Skeletal muscle cell (primary cell): ENCODE measurements at regions not wholly inside any gene's neighbourhood (a gene's known extent, or its start where the extent isn't known, plus 50 kb on each side); places are given as distances from the start of the nearest gene placed in this dataset.
A peak's percentile ranks its signal among the peaks of the same experiment; 100 is the strongest.

Experiments
- DNase-seq: peaks from one replicate; pipeline ENCODE4 v3.0.0-alpha.2; 2010; ENCODE audit warnings: low read depth
- H3K4me3 ChIP-seq: 2 replicates; pipeline ENCODE4 v1.5.1; 2011; ENCODE audit warnings: low read depth, mild to moderate bottlenecking, control low read depth, low read length, moderate library complexity

DNA sequence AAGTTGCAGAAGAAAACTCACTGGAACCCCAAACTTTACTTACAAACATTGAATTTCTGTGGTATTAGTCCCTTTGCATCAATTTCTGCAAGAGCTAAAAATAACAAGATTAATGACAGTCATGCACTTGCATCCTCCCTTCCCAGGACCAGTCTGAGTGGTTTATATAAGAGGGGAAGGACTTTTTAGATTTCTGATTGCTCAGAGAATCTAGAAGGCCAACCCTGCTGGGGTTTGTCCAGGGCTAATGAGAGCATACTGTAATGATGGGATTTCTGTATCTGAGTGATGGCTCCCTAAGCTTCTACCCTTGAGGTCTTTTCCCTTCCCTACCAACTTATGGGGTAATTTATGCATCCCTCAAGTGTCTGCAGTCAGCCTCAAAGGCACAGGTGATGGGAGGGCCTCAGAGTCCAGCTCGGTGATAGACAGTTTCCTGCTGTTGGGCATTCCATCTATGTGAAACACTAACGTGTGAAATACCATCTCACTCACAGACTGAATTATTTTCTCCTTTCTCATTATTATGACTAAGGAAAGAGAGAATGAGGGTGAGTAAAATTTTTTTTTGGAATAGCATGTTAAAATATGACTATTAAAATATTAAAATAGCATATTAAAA, 556.3 kb downstream of the RIT2 start:
- H3K4me3 ChIP-seq: no peak overlapping the region
- DNase-seq: no peak

DNA sequence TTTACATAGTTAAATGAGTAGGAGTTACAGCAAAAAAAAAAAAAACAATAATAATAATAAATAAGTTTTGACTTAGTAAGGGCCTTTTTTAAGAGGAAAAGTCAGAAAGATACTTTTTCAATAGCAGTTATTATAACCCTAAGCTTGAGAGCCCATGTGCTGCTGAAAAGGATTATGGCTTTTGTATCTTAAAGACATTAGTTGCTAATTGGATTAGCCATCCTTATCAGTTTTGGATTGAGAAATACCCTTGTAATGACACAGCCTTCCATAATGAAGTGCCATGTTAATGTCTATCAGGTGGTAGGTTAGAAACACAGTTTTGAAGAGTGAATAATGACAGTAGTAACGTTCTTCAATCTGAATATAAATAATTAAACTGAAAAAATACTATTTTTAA, 554.0 kb downstream of the RIT2 start:
- H3K4me3 ChIP-seq: no peak overlapping the region
- DNase-seq: no peak

DNA sequence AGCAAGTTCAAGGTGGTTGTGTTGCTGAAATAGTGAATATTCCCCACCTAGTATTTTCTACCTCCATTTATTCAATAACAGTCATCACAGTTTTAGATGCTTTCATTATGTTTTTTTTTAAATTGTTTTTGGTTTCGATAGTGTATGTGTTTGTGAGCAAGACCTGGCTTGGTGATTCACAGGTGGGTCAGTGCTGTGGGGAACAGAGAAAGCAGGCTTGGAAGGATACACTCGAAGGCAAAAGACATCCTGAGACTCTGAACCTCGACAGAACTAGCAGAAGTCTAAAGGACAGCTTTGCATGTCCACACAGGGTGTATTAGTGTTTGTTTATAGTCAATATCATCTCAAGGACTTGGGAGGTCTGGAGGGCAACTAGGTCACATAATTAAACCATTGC, 551.5 kb downstream of the RIT2 start:
- DNase-seq: no peak
- no peak overlapping the region for H3K4me3 ChIP-seq

DNA sequence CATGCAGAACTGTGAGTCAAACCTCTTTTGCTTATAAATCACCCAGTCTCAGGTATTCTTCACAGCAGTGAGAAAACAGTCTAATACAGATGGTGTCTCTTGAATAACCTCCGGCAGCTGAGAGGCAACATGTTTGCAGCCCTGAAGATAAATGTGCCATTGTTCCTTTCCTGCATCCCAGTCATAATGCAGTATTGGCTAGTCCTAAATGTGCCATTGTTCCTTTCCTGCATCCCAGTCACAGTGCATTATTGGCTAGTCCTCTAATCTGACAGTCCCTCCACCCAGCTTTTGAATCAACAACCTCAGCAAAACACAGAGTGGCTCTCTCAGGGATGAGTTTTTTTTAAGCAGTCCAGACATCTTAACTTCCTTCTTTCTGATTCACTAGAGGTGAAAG, 550.7 kb downstream of the RIT2 start:
- no peak overlapping the region for H3K4me3 ChIP-seq
- no peak for DNase-seq

DNA sequence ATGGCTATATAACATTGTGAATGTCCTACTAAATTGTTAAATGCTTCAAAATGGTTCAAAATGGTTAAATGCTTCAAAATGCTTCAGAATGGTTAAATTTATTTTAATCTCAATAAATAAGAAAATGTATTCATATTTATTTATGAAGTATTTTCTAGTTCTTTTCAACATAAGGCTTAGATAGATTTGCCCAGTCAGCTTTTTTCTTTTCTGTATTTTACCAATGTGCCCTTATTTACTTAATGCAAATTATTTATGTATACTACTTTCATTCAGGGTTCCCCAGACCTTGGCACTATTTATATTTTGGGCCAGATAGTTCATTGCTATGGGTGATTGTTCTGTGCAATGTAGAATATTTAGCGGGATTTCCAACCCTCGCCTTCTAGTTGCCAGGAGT, 546.7 kb downstream of the RIT2 start:
- H3K4me3 ChIP-seq: no peak overlapping the region
- no peak for DNase-seq

DNA sequence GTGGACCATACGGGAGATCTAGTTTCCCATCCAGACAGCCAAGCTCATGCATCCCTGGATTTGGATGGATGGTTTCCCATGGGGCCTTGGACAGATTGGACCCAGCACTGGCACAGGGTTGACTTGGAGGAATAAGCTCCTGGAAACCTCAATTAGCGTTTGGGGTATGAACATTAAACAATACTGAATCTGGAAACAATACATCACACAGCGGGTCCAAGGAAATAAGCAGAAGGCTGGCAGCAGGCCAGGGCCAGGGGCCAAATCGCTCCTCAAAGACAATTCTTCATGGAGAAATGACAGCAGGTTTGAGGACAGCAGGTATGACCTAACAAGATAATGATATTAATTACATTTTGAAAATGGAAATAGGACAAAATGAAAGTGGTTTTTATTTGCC, 540.6 kb downstream of the RIT2 start:
- no peak overlapping the region for H3K4me3 ChIP-seq
- DNase-seq: no peak

DNA sequence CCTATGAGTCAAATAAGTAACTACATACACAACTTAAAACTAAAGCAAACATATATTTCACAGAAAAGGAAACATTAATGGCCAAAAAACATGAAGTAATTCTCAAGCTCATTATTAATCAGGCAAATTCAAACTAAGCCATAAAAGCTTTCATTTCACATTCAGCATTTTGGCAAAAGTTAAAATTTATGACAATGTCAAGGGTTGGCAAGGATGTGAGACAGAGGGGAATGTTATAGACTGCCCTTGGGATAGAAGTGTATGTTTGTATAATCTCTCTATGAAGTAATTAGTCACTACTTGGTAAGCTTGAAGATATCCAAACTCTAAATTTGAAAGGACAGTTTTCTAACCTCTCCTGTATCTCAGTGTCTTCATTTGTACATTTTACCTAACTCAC, 539.4 kb downstream of the RIT2 start:
- DNase-seq: no peak
- no peak overlapping the region for H3K4me3 ChIP-seq

DNA sequence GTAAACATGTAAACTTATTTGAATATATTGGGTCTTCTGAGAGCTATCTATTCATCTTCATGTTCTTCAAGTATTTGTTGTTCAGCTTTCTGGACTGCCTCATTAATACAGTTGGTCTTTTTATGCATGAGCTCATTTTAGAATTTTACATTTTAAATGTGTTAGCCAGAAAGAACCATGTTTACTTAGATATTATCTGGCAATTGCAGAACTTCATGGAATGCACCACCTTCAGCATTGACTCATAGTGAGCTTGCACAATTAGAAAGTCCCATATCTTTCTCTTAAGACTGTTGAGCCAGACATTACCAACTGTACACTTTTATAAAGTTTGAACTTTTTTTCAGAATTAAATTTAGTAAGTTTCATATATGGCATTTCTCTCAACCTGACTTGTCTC, 536.7 kb downstream of the RIT2 start:
- no peak overlapping the region for H3K4me3 ChIP-seq
- DNase-seq: no peak

DNA sequence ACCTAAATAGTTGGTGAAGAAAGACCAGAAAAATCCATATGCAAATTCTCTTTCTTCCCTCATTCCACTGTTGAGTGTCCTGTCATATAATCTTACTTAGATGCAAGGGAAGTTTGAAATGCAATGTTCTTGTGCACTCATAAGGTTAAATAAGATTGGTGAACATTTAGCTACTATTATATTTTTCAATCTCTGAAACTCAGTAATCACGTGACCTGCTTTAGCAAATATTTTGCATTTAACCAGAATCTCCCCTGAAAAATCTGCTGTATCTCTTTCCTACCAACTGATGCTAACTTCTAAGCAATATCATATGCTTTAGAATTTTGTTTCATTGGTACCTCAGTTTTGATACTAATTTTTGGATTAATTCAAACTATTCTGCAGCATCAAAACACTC, 533.2 kb downstream of the RIT2 start:
- no peak overlapping the region for H3K4me3 ChIP-seq
- DNase-seq: no peak

DNA sequence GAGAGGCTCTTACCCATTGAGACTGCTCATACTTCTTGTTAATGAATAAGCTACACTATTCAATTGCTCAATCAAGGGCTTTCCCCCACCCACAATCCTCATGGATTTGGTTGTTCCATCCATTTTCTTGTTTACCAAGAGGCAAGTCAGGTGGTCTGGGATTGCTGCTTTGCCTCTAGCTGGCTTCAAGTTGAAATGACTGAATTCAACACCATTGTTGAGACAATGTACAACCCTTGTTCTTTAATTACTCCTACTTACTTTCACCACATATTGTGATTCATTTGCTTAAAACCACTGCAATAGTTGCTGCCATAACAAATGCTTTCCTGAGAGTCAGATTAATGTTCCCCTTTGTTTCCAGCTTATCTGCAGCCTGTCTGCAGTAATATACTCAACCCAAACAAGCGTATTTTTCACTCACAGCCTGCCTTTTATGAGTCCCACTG, 532.2 kb downstream of the RIT2 start:
- no peak for DNase-seq

DNA sequence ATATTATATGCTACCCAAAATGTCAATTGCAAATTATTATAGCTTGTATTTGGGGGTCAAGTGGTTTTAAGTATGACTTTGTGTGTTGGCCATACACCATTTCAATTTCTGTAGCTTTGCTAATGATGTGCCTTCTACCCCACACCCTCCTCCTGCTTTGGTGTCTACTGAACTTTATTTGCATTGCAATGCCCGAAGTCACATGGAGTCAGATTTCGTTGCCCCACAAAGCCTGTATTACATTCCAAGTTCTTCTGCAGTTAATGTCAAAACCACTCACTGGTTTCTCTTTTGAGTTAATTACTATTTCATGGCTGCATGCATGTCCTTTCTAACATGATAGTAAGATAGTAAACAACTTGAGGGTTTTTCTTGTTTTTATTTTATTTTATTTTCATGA, 528.9 kb downstream of the RIT2 start:
- DNase-seq: no peak
- no peak overlapping the region for H3K4me3 ChIP-seq

More for the DNA sequence above, 532.2 kb downstream of the RIT2 start:
- H3K4me3 ChIP-seq: no peak overlapping the region

DNA sequence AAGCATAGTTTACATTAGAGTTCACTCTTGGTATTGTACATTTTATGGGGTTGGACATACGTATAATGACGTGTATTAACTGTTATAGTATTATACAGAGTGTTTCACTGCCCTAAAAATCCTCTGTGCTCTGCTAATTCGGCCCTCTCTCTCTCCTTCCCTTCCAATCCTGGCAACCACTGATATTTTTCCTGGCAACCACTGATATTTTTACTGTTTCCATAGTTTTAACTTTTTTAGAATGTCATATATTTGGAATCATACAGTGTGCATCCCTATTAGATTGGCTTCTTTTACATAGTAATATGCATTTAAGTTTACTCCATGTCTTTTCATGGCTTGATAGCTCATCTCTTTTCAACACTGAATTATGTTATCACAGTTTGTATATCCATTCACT, 526.7 kb downstream of the RIT2 start:
- DNase-seq: no peak

DNA sequence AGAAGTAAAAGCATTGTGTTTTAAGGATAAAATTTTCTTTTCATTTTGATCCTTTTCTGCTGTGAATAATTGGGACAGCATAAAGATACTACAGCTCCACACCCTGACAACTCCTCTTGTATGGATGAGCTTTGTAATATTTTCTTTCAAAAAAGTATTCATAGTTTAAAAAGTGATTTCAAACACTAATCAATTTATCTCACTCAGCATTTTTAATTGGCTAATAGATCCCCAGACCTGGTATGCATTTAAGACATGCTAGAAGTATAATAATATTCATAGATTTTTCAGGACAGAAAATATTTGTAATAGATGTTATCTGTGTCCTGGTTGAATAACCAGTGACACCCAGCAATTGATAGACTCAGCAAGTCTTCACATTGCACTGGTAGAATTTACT, 510.7 kb downstream of the RIT2 start:
- DNase-seq: no peak
- no peak overlapping the region for H3K4me3 ChIP-seq

More for the DNA sequence above, 526.7 kb downstream of the RIT2 start:
- no peak overlapping the region for H3K4me3 ChIP-seq

DNA sequence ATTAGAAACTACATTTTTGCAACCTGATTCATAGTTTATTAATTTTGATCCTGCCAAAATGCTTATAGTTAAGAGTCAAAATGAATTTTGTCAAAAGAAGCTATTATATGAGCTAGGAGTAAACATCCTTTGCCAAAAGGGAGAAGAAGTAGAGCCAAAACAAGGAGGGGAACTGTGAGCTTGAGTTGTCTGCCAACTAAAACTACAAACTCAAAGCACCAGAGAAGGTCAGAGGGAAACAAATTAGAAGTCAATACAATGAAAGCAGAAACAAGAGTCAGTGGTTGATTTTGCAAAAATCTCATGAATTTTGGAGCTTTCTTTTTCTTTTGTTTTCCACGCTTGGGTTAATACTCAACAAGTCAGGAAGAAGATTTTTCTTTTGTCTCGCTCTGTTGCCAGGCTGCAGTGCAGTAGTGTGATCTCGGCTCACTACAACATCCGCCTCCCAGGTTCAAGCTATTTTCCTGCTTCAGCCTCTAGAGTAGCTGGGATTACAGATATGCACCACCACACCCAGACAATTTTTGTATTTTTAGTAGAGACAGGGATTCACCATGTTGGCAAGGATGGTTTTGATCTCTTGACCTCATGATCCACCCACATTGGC, 508.5 kb downstream of the RIT2 start:
- no peak overlapping the region for H3K4me3 ChIP-seq

DNA sequence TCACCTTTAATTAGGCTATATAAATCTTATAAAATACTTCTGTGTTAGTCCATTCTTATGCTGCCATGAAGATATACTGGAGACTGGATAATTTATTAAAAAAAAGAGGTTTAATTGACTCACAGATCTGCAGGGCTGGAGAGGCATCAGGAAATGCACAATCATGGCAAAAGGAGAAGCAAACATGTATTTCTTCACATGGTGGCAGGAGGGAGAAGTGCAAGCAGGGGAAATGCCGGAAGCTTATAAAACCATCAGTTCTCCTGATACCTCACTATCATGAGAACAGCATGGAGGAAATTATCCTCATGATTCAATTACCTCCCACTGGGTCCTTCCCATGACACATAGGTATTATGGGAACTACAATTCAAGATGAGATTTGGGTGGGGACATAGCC, 504.4 kb downstream of the RIT2 start:
- H3K4me3 ChIP-seq: no peak overlapping the region
- no peak for DNase-seq

More for the DNA sequence above, 508.5 kb downstream of the RIT2 start:
- DNase-seq: no peak

DNA sequence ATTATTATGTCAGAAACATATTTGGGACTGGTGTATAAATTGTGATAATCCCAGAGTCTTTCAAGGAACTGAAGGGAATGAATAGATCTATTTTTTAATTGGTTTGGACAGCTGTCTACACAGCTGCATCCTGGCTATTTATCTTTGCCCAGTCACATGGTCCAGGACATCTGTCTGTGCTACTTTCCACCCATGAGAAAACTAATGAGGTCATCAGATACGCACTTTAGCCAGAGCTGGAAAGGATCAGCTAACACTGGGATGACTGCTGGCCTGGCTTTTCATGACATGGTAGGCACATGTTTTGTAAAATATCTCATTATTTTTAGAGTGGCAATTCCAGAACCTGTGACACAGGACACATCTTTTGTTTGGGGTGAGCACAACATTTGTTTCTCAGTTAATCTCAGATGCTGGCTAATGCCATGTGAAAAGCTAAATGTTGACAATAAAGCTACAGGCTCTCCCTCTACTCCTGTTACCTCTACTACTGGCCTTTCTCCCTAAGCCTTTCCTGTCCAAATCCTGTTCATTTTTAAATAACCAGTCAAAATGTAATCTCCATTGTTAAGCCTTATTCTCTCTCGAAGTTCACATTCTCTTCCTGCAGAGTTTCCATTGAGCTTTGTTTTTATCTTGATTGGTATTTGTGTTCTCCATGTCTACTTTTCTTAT, 500.7 kb downstream of the RIT2 start:
- H3K4me3 ChIP-seq: no peak overlapping the region
- peak; percentile 52 for DNase-seq

DNA sequence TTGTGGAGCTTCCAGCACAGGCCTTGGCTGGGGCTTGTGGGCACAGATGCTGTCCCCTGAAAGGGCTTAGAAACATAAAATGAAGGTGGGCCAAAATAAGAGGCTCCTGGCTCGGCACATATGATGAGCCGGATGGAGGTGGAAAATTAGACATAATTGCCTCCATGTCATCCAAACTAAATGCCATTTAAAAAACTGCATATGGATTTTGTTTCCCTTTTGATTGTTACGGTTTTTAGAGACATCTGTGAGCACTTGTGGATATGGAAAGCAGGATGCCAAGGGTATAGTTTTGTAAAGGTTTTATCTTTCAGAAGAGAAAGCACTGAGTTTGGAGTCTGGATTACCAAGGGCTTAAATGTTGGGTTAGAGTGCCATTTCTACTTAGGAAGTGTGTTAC, 498.3 kb downstream of the RIT2 start:
- no peak for DNase-seq
- no peak overlapping the region for H3K4me3 ChIP-seq

DNA sequence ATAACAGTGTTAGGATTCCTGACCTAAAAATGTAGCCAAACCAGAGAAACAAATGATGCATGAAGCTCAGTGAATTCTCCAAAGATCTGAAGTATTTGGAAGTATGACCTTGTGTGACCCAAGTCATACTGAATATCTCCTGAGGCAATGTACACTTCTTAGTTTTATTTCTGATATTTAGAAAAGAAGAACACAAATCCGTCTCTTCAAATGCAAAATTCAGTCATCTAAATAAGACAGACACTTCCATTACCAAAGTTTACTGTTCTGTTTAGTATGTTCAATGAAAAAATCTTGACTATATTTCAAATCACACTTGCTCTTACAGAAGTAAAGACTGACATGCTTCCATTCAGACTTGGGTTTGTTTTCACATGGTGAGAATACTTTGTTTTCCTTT, 495.7 kb downstream of the RIT2 start:
- DNase-seq: no peak
- H3K4me3 ChIP-seq: no peak overlapping the region

DNA sequence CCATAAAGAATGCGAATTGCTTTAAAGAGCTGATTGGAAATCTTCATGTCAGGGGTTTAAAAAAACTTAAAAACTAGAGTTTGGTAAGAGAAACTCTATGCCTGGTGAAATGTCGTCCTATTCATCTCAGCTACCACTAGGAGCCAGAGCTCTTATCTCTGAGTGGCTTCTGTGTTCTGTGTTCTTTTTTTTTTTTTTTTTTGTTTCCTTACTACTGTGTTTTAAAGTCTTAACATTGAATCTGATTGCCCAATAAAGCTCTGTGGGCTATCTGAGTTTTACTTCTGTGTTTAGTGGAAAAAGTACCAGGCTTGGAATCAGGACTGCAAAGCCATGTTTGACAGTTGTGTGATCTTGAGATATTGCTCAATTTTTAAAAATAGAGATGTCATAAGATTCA, 494.8 kb downstream of the RIT2 start:
- no peak for DNase-seq
- no peak overlapping the region for H3K4me3 ChIP-seq

DNA sequence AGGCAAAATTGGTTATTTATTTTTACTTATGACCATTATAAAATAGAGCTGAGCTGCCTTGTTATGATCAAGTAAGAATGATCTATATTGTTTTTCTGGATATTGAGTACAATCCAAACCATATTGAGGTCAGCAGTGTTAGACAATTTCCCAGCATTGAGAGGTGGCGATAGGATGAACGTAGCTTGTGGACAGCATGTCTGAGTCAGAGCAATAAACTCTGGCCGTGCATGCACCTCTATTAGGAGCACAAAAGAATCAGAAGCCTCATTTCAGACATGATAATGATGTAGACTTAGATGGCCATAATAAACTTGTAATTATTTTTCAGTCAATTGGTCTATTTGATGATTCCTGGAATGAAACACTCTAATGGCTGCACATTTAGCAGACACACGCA, 491.6 kb downstream of the RIT2 start:
- no peak overlapping the region for H3K4me3 ChIP-seq
- no peak for DNase-seq

DNA sequence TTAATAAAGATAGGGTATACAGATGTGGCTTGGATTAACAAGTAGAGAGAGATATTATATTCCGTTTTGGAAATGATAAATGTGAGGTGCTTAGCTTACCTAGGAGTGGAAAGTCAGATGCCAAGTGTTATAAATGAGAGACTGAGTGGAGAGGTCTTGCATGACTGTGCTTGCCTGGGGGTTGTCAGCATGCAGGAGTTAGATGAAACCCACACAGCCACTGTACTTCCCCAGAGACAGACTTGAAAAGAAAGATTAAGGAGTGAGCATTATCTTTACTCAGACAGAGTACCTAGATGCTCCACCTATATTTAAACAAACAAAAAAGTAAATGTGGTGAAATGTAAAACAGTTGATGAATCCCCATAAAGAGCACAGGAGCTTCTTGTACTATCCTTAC, 482.7 kb downstream of the RIT2 start:
- no peak overlapping the region for H3K4me3 ChIP-seq
- no peak for DNase-seq
